RWPE2 (cell line): ENCODE measurements at regions not wholly inside any gene's neighbourhood (a gene's known extent, or its start where the extent isn't known, plus 50 kb on each side); places are given as distances from the start of the nearest gene placed in this dataset.

Experiments
- ATAC-seq: fragments of 200-7000 bp; cut with Tn5 transposase; 3 replicates; pipeline ENCODE4 v1.9.1; 2021; ENCODE audit warnings: low read depth
- DNase-seq: peaks from one replicate; pipeline ENCODE4 v3.0.0-alpha.2; 2020; ENCODE audit warnings: low spot score
- H3K27ac ChIP-seq: fragments of 450-650 bp; 2 replicates; pipeline ENCODE4 v1.5.1; 2017; ENCODE audit warnings: mild to moderate bottlenecking; ENCODE audit not compliant: poor library complexity, severe bottlenecking
- H3K27me3 ChIP-seq: fragments of 250-450 bp; sonication (Bioruptor Pico); 2 replicates; pipeline ENCODE4 v1.5.1; 2021; ENCODE audit warnings: mild to moderate bottlenecking, moderate library complexity; ENCODE audit not compliant: insufficient read depth, poor library complexity, severe bottlenecking
- H3K36me3 ChIP-seq: fragments of 250-450 bp; sonication (Bioruptor Pico); 2 replicates; pipeline ENCODE4 v1.5.1; 2020; ENCODE audit warnings: low read depth, mild to moderate bottlenecking, moderate library complexity
- H3K4me1 ChIP-seq: fragments of 250-450 bp; sonication (Bioruptor Pico); 2 replicates; pipeline ENCODE4 v1.5.1; 2021; ENCODE audit warnings: mild to moderate bottlenecking, moderate library complexity; ENCODE audit not compliant: insufficient read depth, poor library complexity, severe bottlenecking
- H3K4me3 ChIP-seq: fragments of 250-450 bp; sonication (Bioruptor Pico); 2 replicates; pipeline ENCODE4 v1.5.1; 2021; ENCODE audit warnings: mild to moderate bottlenecking, moderate library complexity; ENCODE audit not compliant: severe bottlenecking
- H3K9me3 ChIP-seq: fragments of 250-450 bp; sonication (Bioruptor Pico); 2 replicates; pipeline ENCODE4 v1.5.1; 2021; ENCODE audit warnings: mild to moderate bottlenecking, moderate library complexity; ENCODE audit not compliant: severe bottlenecking
- CTCF ChIP-seq: fragments of 450-650 bp; IDR thresholded peaks from one replicate; pipeline ENCODE4 v1.5.1; 2017; ENCODE audit warnings: mild to moderate bottlenecking, moderate library complexity; ENCODE audit not compliant: poor library complexity, severe bottlenecking

DNA sequence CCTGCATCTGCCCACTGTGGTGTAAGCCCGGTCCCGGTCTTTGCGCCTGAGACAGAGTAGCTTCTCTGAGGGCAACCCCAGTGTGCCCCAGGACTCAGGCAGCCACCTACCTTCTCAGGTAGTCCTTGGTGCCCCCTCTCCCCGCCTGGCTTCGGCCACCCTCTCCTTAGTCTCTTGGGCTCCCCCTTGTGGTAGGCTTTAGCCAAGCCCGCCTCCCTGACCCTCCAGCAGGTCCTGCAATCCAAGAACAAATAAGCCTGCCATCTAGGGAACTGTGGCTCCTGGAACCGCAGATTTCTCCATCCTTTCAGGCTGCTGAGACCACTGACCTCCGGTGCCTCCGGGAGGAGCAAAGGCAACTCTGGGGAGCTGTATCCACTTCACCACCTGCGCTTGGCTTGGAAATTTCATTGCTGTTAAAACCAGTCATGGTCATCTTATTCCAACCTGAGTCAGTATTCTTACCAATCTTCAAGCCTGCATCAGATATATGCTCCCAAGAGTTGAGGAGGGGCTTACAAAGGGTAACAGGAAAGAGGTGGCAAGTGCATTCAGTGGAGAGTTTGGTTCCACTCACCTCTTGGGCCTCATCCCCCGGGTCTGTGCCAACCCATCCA lies 52.8 kb upstream of the TENM4 start:
- ATAC-seq: peak; percentile 96
- Histone ChIP-seq H3K36me3 (no peaks in the 10 kb centered on the region), H3K9me3 (no peaks in the 10 kb centered on the region), H3K4me1 (no peaks in the 10 kb centered on the region), H3K4me3 (no peak overlapping the region), H3K27ac (no peak overlapping the region), H3K27me3 (no peaks in the 10 kb centered on the region)
- DNase-seq: peak; percentile 63
- peak; percentile 91 for TF ChIP-seq CTCF

DNA sequence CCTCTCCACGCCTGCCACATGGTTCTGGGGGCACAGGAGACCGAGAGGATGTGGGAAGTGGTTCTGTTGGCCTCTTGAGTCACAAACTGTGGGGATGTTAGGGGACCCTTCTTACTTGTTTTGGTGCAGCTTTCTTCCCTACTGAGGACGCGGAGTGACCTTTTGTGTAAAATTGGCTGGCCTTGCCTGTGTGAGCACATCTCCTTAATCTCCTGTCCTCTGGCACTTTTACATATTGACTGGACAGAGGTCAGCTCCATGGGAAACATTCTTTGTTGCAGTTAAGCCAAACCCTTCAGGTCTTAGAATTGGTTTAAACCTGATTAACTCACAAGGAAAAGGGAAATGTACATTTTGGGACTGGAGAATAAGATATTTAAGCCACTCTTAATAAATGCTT lies 51.2 kb upstream of the TENM4 start:
- no peaks in the 10 kb centered on the region for H3K36me3 ChIP-seq
- DNase-seq (no peak), ATAC-seq (no peak)
- no peak for TF ChIP-seq CTCF
- H3K9me3 ChIP-seq: no peaks in the 10 kb centered on the region
- no peak overlapping the region for H3K4me3 ChIP-seq
- no peaks in the 10 kb centered on the region for H3K4me1 ChIP-seq
- no peaks in the 10 kb centered on the region for H3K27me3 ChIP-seq
- no peak overlapping the region for H3K27ac ChIP-seq
